OCI-LY3 (cell line): ENCODE measurements at regions not wholly inside any gene's neighbourhood (a gene's known extent, or its start where the extent isn't known, plus 50 kb on each side); places are given as distances from the start of the nearest gene placed in this dataset.
"Not testable (repeated sequence)": the region's sequence is repeated elsewhere in the genome, so short reads cannot be mapped to it uniquely, and the experiment has no call there.

Experiments used
- H2AFZ ChIP-seq: fragments of 200-600, 300-600 bp; shearing (Covaris generic); 2 replicates; pipeline ENCODE4 v1.6.0; 2014; ENCODE audit warnings: antibody characterized with exemption, low read depth, low read length
- H3K27ac ChIP-seq: fragments of 200-600, 300-600 bp; sonication (generic); 2 replicates; pipeline ENCODE4 v1.5.1; 2014; ENCODE audit warnings: mild to moderate bottlenecking, low read length, moderate library complexity, mixed read lengths
- H3K27me3 ChIP-seq: fragments of 200-600, 300-600 bp; sonication (generic); 2 replicates; pipeline ENCODE4 v1.6.1; 2014; ENCODE audit warnings: low read depth, low read length, mixed read lengths
- H3K36me3 ChIP-seq: fragments of 200-600, 300-600 bp; sonication (generic); replicated peaks from 2 replicates; pipeline ENCODE3; 2014; ENCODE audit warnings: low read depth, low read length, mixed read lengths
- H3K4me1 ChIP-seq: fragments of 300-600, 200-600 bp; sonication (generic); 2 replicates; pipeline ENCODE4 v1.6.1; 2014; ENCODE audit warnings: low read length, mixed read lengths
- H3K4me2 ChIP-seq: fragments of 200-600, 300-600 bp; sonication (generic); 2 replicates; pipeline ENCODE4 v1.6.1; 2014; ENCODE audit warnings: low read length, mixed read lengths
- H3K4me3 ChIP-seq: fragments of 300-600, 200-600 bp; sonication (generic); 2 replicates; pipeline ENCODE4 v1.5.1; 2014; ENCODE audit warnings: antibody characterized with exemption, mild to moderate bottlenecking, low read length, moderate library complexity
- H3K79me2 ChIP-seq: fragments of 300-600, 200-600 bp; shearing (Covaris generic); 2 replicates; pipeline ENCODE4 v1.6.1; 2014; ENCODE audit warnings: mild to moderate bottlenecking, low read length, mixed read lengths
- H3K9ac ChIP-seq: fragments of 300-600, 200-600 bp; shearing (Covaris generic); 2 replicates; pipeline ENCODE4 v1.6.0; 2014; ENCODE audit warnings: mild to moderate bottlenecking, low read length, moderate library complexity
- H3K9me3 ChIP-seq: fragments of 200-600, 300-600 bp; shearing (Covaris generic); 2 replicates; pipeline ENCODE4 v1.6.1; 2014; ENCODE audit warnings: low read length, mixed read lengths; ENCODE audit not compliant: insufficient read depth
- H4K20me1 ChIP-seq: fragments of 200-600, 300-600 bp; sonication (generic); 2 replicates; pipeline ENCODE4 v1.6.1; 2016; ENCODE audit warnings: low read length, mixed read lengths; ENCODE audit not compliant: insufficient read depth
- CTCF ChIP-seq: fragments of 200-600, 300-600 bp; sonication (generic); IDR thresholded peaks from 2 replicates; pipeline ENCODE4 v1.5.1; 2014; ENCODE audit warnings: antibody characterized with exemption, low read length, low read depth
- EZH2phosphoT487 ChIP-seq: fragments of 200-600 bp; shearing (Covaris generic); IDR thresholded peaks from 2 replicates; pipeline ENCODE4 v1.6.1; 2018; ENCODE audit warnings: antibody characterized with exemption, mixed run types, low read depth

DNA sequence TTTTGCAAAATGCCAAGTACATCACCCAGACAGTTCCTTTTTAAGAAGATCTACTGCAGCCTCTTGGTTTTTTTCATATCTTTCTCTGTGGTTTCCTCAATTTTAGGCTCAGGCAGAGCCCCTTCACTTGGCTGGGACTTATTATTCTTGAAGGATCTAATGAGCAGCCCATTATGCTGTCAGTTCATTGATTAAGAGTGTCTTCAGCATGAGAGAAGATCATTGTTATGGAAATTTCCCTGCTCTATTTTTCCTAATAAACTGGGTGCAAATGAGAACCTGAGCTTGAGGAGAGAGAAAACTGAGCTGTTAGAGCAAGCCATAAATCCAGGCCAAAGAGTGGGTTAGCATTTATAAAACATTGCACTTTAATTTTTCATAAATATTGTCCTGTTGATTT, 146.5 kb downstream of the SEC23IP start:
- no peak overlapping the region for H3K4me3 ChIP-seq
- no peak overlapping the region for H3K27ac ChIP-seq
- no peaks in the 10 kb centered on the region for H4K20me1 ChIP-seq
- TF ChIP-seq CTCF (no peak), EZH2phosphoT487 (no peak)
- H3K36me3 ChIP-seq: no peaks in the 10 kb centered on the region
- H2AFZ ChIP-seq: no peak overlapping the region
- no peaks in the 10 kb centered on the region for H3K9me3 ChIP-seq
- H3K9ac ChIP-seq: no peak overlapping the region
- H3K4me1 ChIP-seq: no peaks in the 10 kb centered on the region
- no peaks in the 10 kb centered on the region for H3K79me2 ChIP-seq
- H3K4me2 ChIP-seq: no peak overlapping the region
- no peaks in the 10 kb centered on the region for H3K27me3 ChIP-seq

- H3K4me2 ChIP-seq: no peak overlapping the region
- H3K27ac ChIP-seq: no peak overlapping the region
- H3K27me3 ChIP-seq: no peaks in the 10 kb centered on the region
- no peaks in the 10 kb centered on the region for H3K36me3 ChIP-seq
- no peaks in the 10 kb centered on the region for H3K79me2 ChIP-seq
- no peaks in the 10 kb centered on the region for H4K20me1 ChIP-seq
- H3K4me1 ChIP-seq: no peaks in the 10 kb centered on the region
- no peaks in the 10 kb centered on the region for H3K9me3 ChIP-seq
- no peak overlapping the region for H3K9ac ChIP-seq
- TF ChIP-seq CTCF: no peak
- TF ChIP-seq EZH2phosphoT487: no peak
- no peak overlapping the region for H3K4me3 ChIP-seq
- H2AFZ ChIP-seq: no peak overlapping the region
These were observed 147.3 kb downstream of the SEC23IP start for GRCh38 chr10:120039826-120040225.

DNA sequence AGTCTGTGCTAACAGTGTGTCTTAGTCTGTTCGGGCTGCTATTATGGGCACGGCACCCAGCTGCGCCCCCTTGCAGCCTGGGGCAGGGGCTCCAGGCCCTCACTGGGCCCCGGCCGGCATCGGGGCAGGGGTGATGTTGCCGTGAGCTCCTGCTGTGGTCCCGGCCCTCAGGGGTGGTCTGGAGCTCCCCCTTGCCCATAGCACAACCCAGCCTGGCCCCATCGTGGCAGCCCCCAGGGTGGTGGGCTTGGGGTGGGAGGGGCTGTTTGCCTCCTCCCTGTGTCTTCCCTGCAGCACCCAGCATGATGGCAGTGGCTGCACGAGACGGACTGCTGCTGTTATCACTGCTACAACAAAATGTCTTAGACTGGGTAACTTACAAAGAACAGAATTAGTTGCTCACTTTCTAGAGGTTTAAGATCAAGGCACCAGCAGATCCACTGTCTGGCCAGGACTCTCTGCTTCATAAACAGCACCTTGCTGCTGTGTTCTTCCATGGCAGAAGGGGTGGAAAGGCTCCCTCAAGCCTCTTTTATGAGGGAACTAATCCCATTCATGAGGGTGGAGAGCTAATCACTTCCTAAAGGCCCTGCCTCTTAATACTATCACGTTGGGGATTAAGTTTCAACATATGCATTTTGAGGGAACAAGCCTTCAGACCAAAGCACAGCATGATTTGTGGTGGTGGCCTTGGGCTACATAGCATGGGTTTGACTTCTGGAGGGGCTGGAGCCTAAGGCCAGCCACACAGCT, 149.5 kb downstream of the SEC23IP start:
- Histone ChIP-seq H3K4me1 (no peaks in the 10 kb centered on the region), H4K20me1 (no peaks in the 10 kb centered on the region), H3K36me3 (no peaks in the 10 kb centered on the region), H3K9ac (no peak overlapping the region), H3K4me2 (no peak overlapping the region), H3K9me3 (no peaks in the 10 kb centered on the region), H3K27me3 (no peaks in the 10 kb centered on the region), H3K27ac (no peak overlapping the region), H3K4me3 (no peak overlapping the region), H3K79me2 (no peaks in the 10 kb centered on the region), H2AFZ (no peak overlapping the region)
- TF ChIP-seq CTCF (no peak), EZH2phosphoT487 (no peak)

DNA sequence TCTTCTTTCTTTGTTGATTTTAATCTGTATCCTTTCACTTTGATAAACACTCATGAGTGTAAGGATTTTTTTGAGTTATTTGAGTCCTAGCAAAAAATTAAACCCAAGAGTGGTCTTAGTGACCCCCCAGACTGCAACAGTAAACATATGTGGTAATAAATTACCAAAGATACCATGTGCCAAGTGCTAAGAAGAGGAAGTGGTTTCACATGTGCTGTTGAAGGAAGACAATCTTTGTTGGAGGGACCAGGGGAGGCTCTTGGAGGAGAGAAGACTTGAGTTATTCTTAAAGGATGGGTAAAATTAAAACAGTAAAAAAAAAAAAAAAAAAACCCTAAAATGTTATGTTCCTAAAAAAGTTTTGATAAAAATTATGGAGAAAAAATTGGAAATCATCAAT, 150.2 kb downstream of the SEC23IP start:
- TF ChIP-seq EZH2phosphoT487 (no peak), CTCF (no peak)

DNA sequence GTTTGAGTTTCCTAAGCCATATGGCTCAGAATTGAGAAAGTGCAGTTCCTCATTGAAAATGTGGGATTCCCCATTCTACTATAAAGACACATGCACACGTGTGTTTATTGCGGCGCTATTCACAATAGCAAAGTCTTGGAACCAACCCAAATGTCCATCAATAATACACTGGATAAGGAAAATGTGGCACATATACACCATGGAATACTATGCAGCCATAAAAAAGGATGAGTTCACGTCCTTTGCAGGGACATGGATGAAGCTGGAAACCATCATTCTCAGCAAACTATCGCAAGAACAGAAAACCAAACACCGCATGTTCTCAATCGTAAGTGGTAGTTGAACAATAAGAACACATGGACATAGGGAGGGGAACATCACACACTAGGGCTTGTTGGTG, 154.8 kb downstream of the SEC23IP start:
- H3K9me3 ChIP-seq, H3K9ac ChIP-seq: not testable (repeated sequence)

More for the DNA sequence above, 150.2 kb downstream of the SEC23IP start:
- Histone ChIP-seq H3K4me2 (no peak overlapping the region), H3K4me3 (no peak overlapping the region), H3K9ac (no peak overlapping the region), H2AFZ (no peak overlapping the region), H3K27ac (no peak overlapping the region), H3K79me2 (no peaks in the 10 kb centered on the region), H4K20me1 (no peaks in the 10 kb centered on the region), H3K27me3 (no peaks in the 10 kb centered on the region), H3K36me3 (no peaks in the 10 kb centered on the region), H3K9me3 (no peaks in the 10 kb centered on the region), H3K4me1 (no peaks in the 10 kb centered on the region)

More for the DNA sequence above, 154.8 kb downstream of the SEC23IP start:
- not testable (repeated sequence) for H3K36me3 ChIP-seq, H3K27ac ChIP-seq, H3K4me3 ChIP-seq, H4K20me1 ChIP-seq, H3K4me2 ChIP-seq, H2AFZ ChIP-seq, H3K79me2 ChIP-seq, H3K27me3 ChIP-seq
- peaks cover 17% of the 10 kb centered on the region for H3K4me1 ChIP-seq
